HL-60 (cell line): ENCODE measurements at regions not wholly inside any gene's neighbourhood (a gene's known extent, or its start where the extent isn't known, plus 50 kb on each side); places are given as distances from the start of the nearest gene placed in this dataset.

ENCODE experiments used
- DNase-seq, 2 experiments: peaks; one replicate each; pipeline ENCODE4 v3.0.0-alpha.2; 2010 to 2020; ENCODE audit warnings: low read depth in 1 of 2, low spot score in 1 of 2
- H3K27ac ChIP-seq: fragments of 250-450 bp; sonication (Bioruptor Pico); replicated peaks from 2 replicates; pipeline ENCODE4 v1.5.1; 2020; ENCODE audit warnings: mild to moderate bottlenecking, moderate library complexity
- H3K27me3 ChIP-seq: fragments of 250-450 bp; sonication (Bioruptor Pico); 2 replicates; pipeline ENCODE4 v1.5.1; 2021; ENCODE audit warnings: mild to moderate bottlenecking, moderate library complexity; ENCODE audit not compliant: insufficient read depth, poor library complexity, severe bottlenecking
- H3K4me3 ChIP-seq: replicated peaks from 2 replicates; pipeline ENCODE4 v1.5.1; 2011; ENCODE audit warnings: mild to moderate bottlenecking, control low read depth, low read length; ENCODE audit not compliant: insufficient read depth
- GABPA ChIP-seq: IDR thresholded peaks from 2 replicates; pipeline ENCODE4 v1.6.1; 2012; ENCODE audit warnings: low read depth
- POLR2AphosphoS5 ChIP-seq: IDR thresholded peaks from 2 replicates; pipeline ENCODE4 v1.6.1; 2012; ENCODE audit warnings: low read depth
- SPI1 ChIP-seq: IDR thresholded peaks from 2 replicates; pipeline ENCODE4 v1.6.1; 2012; ENCODE audit warnings: low read depth, mild to moderate bottlenecking, borderline replicate concordance
- TF ChIP-seq, protein P1 (sequence below): IDR thresholded peaks from 2 replicates; pipeline ENCODE4 v1.6.1; 2012; ENCODE audit warnings: low read depth; ENCODE audit not compliant: insufficient replicate concordance
- TF ChIP-seq, protein P2 (sequence below): IDR thresholded peaks from one replicate; pipeline ENCODE4 v1.5.1; 2011; ENCODE audit warnings: low read length, control low read depth, inconsistent platforms; ENCODE audit not compliant: insufficient read depth

DNA sequence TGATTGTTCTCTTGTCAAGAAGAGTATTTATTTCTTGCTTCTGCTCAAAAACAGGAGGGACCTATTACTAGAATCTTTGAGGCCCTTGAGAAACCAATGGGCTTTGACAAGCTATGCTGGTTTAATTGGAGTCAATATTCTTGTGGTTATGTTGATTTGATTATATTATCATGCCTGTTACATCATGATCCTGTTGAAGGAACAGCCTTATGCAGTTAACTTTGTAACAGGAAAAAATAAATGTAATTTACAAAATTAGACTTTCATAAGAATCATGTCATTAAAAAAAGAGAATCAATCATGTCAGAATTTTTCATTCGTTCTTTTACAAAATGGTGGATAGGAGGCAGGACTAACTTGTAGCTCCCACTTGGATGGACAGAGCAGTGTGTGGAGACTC lies 386.1 kb upstream of the DDI1 start:
- TF ChIP-seq POLR2AphosphoS5 (no peak), GABPA (no peak), SPI1 (no peak)
- TF ChIP-seq, protein P1, sequence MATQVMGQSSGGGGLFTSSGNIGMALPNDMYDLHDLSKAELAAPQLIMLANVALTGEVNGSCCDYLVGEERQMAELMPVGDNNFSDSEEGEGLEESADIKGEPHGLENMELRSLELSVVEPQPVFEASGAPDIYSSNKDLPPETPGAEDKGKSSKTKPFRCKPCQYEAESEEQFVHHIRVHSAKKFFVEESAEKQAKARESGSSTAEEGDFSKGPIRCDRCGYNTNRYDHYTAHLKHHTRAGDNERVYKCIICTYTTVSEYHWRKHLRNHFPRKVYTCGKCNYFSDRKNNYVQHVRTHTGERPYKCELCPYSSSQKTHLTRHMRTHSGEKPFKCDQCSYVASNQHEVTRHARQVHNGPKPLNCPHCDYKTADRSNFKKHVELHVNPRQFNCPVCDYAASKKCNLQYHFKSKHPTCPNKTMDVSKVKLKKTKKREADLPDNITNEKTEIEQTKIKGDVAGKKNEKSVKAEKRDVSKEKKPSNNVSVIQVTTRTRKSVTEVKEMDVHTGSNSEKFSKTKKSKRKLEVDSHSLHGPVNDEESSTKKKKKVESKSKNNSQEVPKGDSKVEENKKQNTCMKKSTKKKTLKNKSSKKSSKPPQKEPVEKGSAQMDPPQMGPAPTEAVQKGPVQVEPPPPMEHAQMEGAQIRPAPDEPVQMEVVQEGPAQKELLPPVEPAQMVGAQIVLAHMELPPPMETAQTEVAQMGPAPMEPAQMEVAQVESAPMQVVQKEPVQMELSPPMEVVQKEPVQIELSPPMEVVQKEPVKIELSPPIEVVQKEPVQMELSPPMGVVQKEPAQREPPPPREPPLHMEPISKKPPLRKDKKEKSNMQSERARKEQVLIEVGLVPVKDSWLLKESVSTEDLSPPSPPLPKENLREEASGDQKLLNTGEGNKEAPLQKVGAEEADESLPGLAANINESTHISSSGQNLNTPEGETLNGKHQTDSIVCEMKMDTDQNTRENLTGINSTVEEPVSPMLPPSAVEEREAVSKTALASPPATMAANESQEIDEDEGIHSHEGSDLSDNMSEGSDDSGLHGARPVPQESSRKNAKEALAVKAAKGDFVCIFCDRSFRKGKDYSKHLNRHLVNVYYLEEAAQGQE: no peak
- TF ChIP-seq, protein P2, sequence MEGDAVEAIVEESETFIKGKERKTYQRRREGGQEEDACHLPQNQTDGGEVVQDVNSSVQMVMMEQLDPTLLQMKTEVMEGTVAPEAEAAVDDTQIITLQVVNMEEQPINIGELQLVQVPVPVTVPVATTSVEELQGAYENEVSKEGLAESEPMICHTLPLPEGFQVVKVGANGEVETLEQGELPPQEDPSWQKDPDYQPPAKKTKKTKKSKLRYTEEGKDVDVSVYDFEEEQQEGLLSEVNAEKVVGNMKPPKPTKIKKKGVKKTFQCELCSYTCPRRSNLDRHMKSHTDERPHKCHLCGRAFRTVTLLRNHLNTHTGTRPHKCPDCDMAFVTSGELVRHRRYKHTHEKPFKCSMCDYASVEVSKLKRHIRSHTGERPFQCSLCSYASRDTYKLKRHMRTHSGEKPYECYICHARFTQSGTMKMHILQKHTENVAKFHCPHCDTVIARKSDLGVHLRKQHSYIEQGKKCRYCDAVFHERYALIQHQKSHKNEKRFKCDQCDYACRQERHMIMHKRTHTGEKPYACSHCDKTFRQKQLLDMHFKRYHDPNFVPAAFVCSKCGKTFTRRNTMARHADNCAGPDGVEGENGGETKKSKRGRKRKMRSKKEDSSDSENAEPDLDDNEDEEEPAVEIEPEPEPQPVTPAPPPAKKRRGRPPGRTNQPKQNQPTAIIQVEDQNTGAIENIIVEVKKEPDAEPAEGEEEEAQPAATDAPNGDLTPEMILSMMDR: no peak
- no peak overlapping the region for H3K4me3 ChIP-seq
- no peak for DNase-seq
- H3K27ac ChIP-seq: no peak overlapping the region
- H3K27me3 ChIP-seq: no peaks in the 10 kb centered on the region

DNA sequence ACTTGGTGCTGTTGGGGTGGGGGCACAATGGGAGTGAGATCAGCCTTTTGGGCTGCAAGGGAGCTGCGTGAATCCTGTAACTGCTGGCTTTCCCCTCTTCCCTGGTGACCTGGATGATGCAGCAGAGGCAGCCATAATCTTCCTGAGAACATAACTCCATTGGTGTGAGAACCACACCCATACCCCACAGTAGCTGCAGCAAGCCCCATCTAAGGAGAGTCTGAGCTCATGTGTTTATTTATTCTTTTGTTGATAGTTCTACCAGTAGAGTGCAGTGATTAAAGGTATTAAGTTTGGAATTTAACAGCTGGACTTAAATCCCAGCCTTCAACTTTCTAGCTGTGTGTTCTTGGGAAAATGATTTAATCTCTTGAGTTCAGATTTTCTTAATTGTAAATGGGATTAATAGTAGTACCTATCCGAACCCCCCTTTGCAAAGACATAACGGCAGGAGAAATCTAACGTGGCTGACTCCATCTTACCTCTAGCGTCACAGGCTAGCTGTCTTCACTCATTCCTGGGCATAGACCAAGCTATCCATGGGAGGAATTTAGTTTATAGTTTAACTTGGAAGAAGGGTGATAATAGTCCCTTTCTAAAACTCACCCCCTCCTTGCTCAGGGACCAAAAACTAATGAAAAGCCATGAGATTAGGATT lies 385.0 kb upstream of the DDI1 start:
- Histone ChIP-seq H3K27me3 (no peaks in the 10 kb centered on the region), H3K4me3 (no peak overlapping the region), H3K27ac (no peak overlapping the region)
- no peak for DNase-seq
- no peak for TF ChIP-seq GABPA
- no peak for TF ChIP-seq POLR2AphosphoS5
- TF ChIP-seq, protein P2: no peak
- TF ChIP-seq, protein P1: no peak
- TF ChIP-seq SPI1: no peak

DNA sequence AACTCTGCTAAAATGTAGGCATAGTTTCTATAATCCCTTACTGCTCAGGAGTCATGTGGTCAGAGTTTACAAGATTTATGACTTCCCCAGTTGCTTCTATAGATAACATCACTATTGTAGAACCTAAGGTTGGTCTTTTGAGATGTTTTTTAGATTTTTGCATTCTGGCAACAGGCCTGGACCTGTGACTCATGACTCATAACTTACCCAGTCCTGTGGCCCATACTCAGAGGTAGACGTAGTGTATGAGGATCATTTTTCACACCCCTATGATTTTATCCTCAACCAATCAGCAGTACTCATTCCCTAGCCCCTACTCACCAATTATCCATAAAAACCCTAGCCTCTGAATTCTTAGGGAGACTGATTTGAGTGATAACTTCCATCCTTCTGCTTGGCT lies 384.4 kb upstream of the DDI1 start:
- no peak for DNase-seq
- Histone ChIP-seq H3K4me3 (no peak overlapping the region), H3K27me3 (no peaks in the 10 kb centered on the region), H3K27ac (no peak overlapping the region)
- TF ChIP-seq GABPA: no peak
- no peak for TF ChIP-seq POLR2AphosphoS5
- TF ChIP-seq, protein P2: no peak
- TF ChIP-seq, protein P1: no peak
- TF ChIP-seq SPI1: no peak
